Mesendoderm (in vitro differentiated cells): ENCODE measurements at regions not wholly inside any gene's neighbourhood (a gene's known extent, or its start where the extent isn't known, plus 50 kb on each side); places are given as distances from the start of the nearest gene placed in this dataset.
A peak's percentile ranks its signal among the peaks of the same experiment; 100 is the strongest.

ENCODE experiments used
- DNase-seq: peaks from one replicate; pipeline ENCODE4 v3.0.0; 2013
- H2AK5ac ChIP-seq: 2 replicates; pipeline ENCODE4 v1.6.1; 2013; ENCODE audit warnings: low read length, inconsistent platforms
- H2BK120ac ChIP-seq: 2 replicates; pipeline ENCODE4 v1.6.1; 2013; ENCODE audit warnings: low read depth, mild to moderate bottlenecking, low read length, moderate library complexity, mixed read lengths
- H2BK15ac ChIP-seq: replicated peaks from 2 replicates; pipeline ENCODE4 v1.6.1; 2013; ENCODE audit warnings: low read depth, mild to moderate bottlenecking, moderate library complexity
- H2BK5ac ChIP-seq: 2 replicates; pipeline ENCODE4 v1.6.1; 2013; ENCODE audit warnings: low read length, inconsistent platforms
- H3K18ac ChIP-seq: 2 replicates; pipeline ENCODE4 v1.6.1; 2013; ENCODE audit warnings: mild to moderate bottlenecking, low read length, mixed read lengths
- H3K23ac ChIP-seq: one replicate; pipeline ENCODE4 v1.6.1; 2013; ENCODE audit warnings: low read length
- H3K27ac ChIP-seq: 2 replicates; pipeline ENCODE4 v1.5.1; 2013; ENCODE audit warnings: low read depth, mild to moderate bottlenecking, inconsistent platforms, low read length, moderate library complexity
- H3K27me3 ChIP-seq: 2 replicates; pipeline ENCODE4 v1.6.1; 2013; ENCODE audit warnings: low read length, control low read depth, mild to moderate bottlenecking, inconsistent platforms; ENCODE audit not compliant: insufficient read depth, poor library complexity
- H3K36me3 ChIP-seq: 2 replicates; pipeline ENCODE4 v1.6.1; 2013; ENCODE audit warnings: low read length, inconsistent platforms; ENCODE audit not compliant: control insufficient read depth, insufficient read depth
- H3K4ac ChIP-seq: one replicate; pipeline ENCODE4 v1.6.1; 2013; ENCODE audit warnings: low read depth, mild to moderate bottlenecking, low read length, moderate library complexity
- H3K4me1 ChIP-seq: 2 replicates; pipeline ENCODE4 v1.6.1; 2013; ENCODE audit warnings: low read depth, low read length, inconsistent platforms; ENCODE audit not compliant: control insufficient read depth
- H3K4me2 ChIP-seq: 2 replicates; pipeline ENCODE4 v1.6.1; 2013; ENCODE audit warnings: low read length
- H3K4me3 ChIP-seq: 2 replicates; pipeline ENCODE4 v1.5.1; 2013; ENCODE audit warnings: mild to moderate bottlenecking, low read length
- H3K56ac ChIP-seq: one replicate; pipeline ENCODE4 v1.6.1; 2013; ENCODE audit warnings: low read length
- H3K79me1 ChIP-seq: 2 replicates; pipeline ENCODE4 v1.6.1; 2013; ENCODE audit warnings: low read length, inconsistent platforms
- H3K79me2 ChIP-seq: 2 replicates; pipeline ENCODE4 v1.6.1; 2013; ENCODE audit warnings: mild to moderate bottlenecking, low read length; ENCODE audit not compliant: control insufficient read depth, insufficient read depth
- H3K9ac ChIP-seq: 2 replicates; pipeline ENCODE4 v1.6.1; 2013; ENCODE audit warnings: low read length, inconsistent platforms
- H4K5ac ChIP-seq: one replicate; pipeline ENCODE4 v1.6.1; 2013; ENCODE audit warnings: low read length
- H4K8ac ChIP-seq: one replicate; pipeline ENCODE4 v1.6.1; 2013; ENCODE audit warnings: low read depth, mild to moderate bottlenecking, control low read depth, low read length, moderate library complexity
- WGBS: extraction: QIAGEN DNeasy Blood & Tissue Kit; methylation state at CpG from one replicate; pipeline ENCODE4 v1.1.7; 2013; ENCODE audit warnings: low lambda C conversion rate, missing lambda C conversion rate; ENCODE audit not compliant: insufficient coverage; ENCODE audit errors: extremely low coverage; 5-methylcytosine and 5-hydroxymethylcytosine counted together

- H3K79me1 ChIP-seq, result no peaks in the 10 kb centered on the region
- no peak overlapping the region for H3K27ac ChIP-seq
- H2AK5ac ChIP-seq, result no peak overlapping the region
- H4K5ac ChIP-seq, result no peak overlapping the region
- no peak overlapping the region for H3K9ac ChIP-seq
- no peaks in the 10 kb centered on the region for H3K4me1 ChIP-seq
- no peak overlapping the region for H2BK15ac ChIP-seq
- WGBS, result no CpG with 5 or more reads among the region's 16 CpGs
- H3K36me3 ChIP-seq, result no peaks in the 10 kb centered on the region
- no peak overlapping the region for H3K4me2 ChIP-seq
- no peak overlapping the region for H2BK120ac ChIP-seq
- H3K18ac ChIP-seq, result no peak overlapping the region
- peak; percentile 29 for DNase-seq
- no peaks in the 10 kb centered on the region for H3K79me2 ChIP-seq
- H3K56ac ChIP-seq, result no peak overlapping the region
- no peak overlapping the region for H2BK5ac ChIP-seq
- H3K27me3 ChIP-seq, result no peaks in the 10 kb centered on the region
- no peak overlapping the region for H3K4me3 ChIP-seq
- H4K8ac ChIP-seq, result no peak overlapping the region
- H3K23ac ChIP-seq, result no peak overlapping the region
- H3K4ac ChIP-seq, result no peak overlapping the region
These were observed 102.8 kb downstream of the TEX29 start for GRCh38 chr13:111423168-111423785.

GRCh38 chr13:111424134-111424533, 103.7 kb downstream of the TEX29 start:
- no peak overlapping the region for H3K18ac ChIP-seq
- no peak overlapping the region for H3K27ac ChIP-seq
- H2BK15ac ChIP-seq, result no peak overlapping the region
- H2AK5ac ChIP-seq, result no peak overlapping the region
- WGBS, result no CpG with 5 or more reads among the region's 21 CpGs
- no peak overlapping the region for H3K4me3 ChIP-seq
- H3K56ac ChIP-seq, result no peak overlapping the region
- H4K5ac ChIP-seq, result no peak overlapping the region
- H3K4ac ChIP-seq, result no peak overlapping the region
- H2BK120ac ChIP-seq, result no peak overlapping the region
- H2BK5ac ChIP-seq, result no peak overlapping the region
- no peak overlapping the region for H3K9ac ChIP-seq
- no peak overlapping the region for H3K23ac ChIP-seq
- no peaks in the 10 kb centered on the region for H3K79me1 ChIP-seq
- H3K27me3 ChIP-seq, result no peaks in the 10 kb centered on the region
- H3K4me1 ChIP-seq, result no peaks in the 10 kb centered on the region
- DNase-seq, result no peak
- H3K4me2 ChIP-seq, result no peak overlapping the region
- H3K79me2 ChIP-seq, result no peaks in the 10 kb centered on the region
- H3K36me3 ChIP-seq, result no peaks in the 10 kb centered on the region
- H4K8ac ChIP-seq, result no peak overlapping the region

- H3K4me2 ChIP-seq, result no peak overlapping the region
- H3K23ac ChIP-seq, result no peak overlapping the region
- H3K18ac ChIP-seq, result no peak overlapping the region
- no peak overlapping the region for H3K56ac ChIP-seq
- H2BK120ac ChIP-seq, result no peak overlapping the region
- no peaks in the 10 kb centered on the region for H3K4me1 ChIP-seq
- no peak overlapping the region for H3K9ac ChIP-seq
- no peak overlapping the region for H4K8ac ChIP-seq
- H3K27me3 ChIP-seq, result no peaks in the 10 kb centered on the region
- H2AK5ac ChIP-seq, result no peak overlapping the region
- H3K79me1 ChIP-seq, result no peaks in the 10 kb centered on the region
- H3K79me2 ChIP-seq, result no peaks in the 10 kb centered on the region
- WGBS, result no CpG with 5 or more reads among the region's 8 CpGs
- no peak overlapping the region for H2BK15ac ChIP-seq
- H4K5ac ChIP-seq, result no peak overlapping the region
- H3K4me3 ChIP-seq, result no peak overlapping the region
- H3K27ac ChIP-seq, result no peak overlapping the region
- H3K4ac ChIP-seq, result no peak overlapping the region
- no peak for DNase-seq
- no peak overlapping the region for H2BK5ac ChIP-seq
- no peaks in the 10 kb centered on the region for H3K36me3 ChIP-seq
These were observed 104.9 kb downstream of the TEX29 start for GRCh38 chr13:111425326-111425725.

GRCh38 chr13:111429064-111429558, 108.7 kb downstream of the TEX29 start:
- WGBS, result no CpG with 5 or more reads among the region's 12 CpGs
- Histone ChIP-seq H3K27me3 (no peaks in the 10 kb centered on the region), H3K27ac (no peak overlapping the region), H3K18ac (no peak overlapping the region), H3K4me2 (peak overlapping the region; percentile 54), H2AK5ac (no peak overlapping the region), H3K4ac (no peak overlapping the region), H2BK15ac (no peak overlapping the region), H2BK5ac (no peak overlapping the region), H3K9ac (peak overlapping the region; percentile 44), H4K8ac (no peak overlapping the region), H3K56ac (peak overlapping the region; percentile 75), H3K79me2 (no peaks in the 10 kb centered on the region), H3K4me3 (peak overlapping the region; percentile 24), H3K23ac (no peak overlapping the region), H3K79me1 (no peaks in the 10 kb centered on the region), H3K36me3 (no peaks in the 10 kb centered on the region), H2BK120ac (no peak overlapping the region), H4K5ac (no peak overlapping the region), H3K4me1 (no peaks in the 10 kb centered on the region)
- DNase-seq, result peak; percentile 71

GRCh38 chr13:111431206-111431605, 110.8 kb downstream of the TEX29 start:
- DNase-seq, result no peak
- Histone ChIP-seq H3K27me3 (no peaks in the 10 kb centered on the region), H2BK15ac (no peak overlapping the region), H3K9ac (no peak overlapping the region), H3K27ac (no peak overlapping the region), H3K4me3 (no peak overlapping the region), H3K56ac (no peak overlapping the region), H3K4me2 (no peak overlapping the region), H2AK5ac (no peak overlapping the region), H4K8ac (no peak overlapping the region), H3K4me1 (no peaks in the 10 kb centered on the region), H3K36me3 (no peaks in the 10 kb centered on the region), H3K18ac (no peak overlapping the region), H4K5ac (no peak overlapping the region), H2BK5ac (no peak overlapping the region), H3K79me2 (no peaks in the 10 kb centered on the region), H3K79me1 (no peaks in the 10 kb centered on the region), H2BK120ac (no peak overlapping the region), H3K4ac (no peak overlapping the region), H3K23ac (no peak overlapping the region)
- WGBS, result no CpG with 5 or more reads among the region's 3 CpGs

- H3K27ac ChIP-seq, result no peak overlapping the region
- H3K36me3 ChIP-seq, result no peaks in the 10 kb centered on the region
- no peak overlapping the region for H2AK5ac ChIP-seq
- H3K4ac ChIP-seq, result no peak overlapping the region
- no peaks in the 10 kb centered on the region for H3K79me2 ChIP-seq
- H3K9ac ChIP-seq, result no peak overlapping the region
- no peaks in the 10 kb centered on the region for H3K4me1 ChIP-seq
- H4K8ac ChIP-seq, result no peak overlapping the region
- no peak overlapping the region for H2BK5ac ChIP-seq
- no peak overlapping the region for H2BK120ac ChIP-seq
- no peak overlapping the region for H3K23ac ChIP-seq
- H2BK15ac ChIP-seq, result no peak overlapping the region
- H3K18ac ChIP-seq, result no peak overlapping the region
- no peak overlapping the region for H4K5ac ChIP-seq
- H3K56ac ChIP-seq, result no peak overlapping the region
- 100% methylated on average over 2 of the region's 3 CpGs for WGBS
- H3K79me1 ChIP-seq, result no peaks in the 10 kb centered on the region
- no peak overlapping the region for H3K4me2 ChIP-seq
- no peak for DNase-seq
- H3K27me3 ChIP-seq, result no peaks in the 10 kb centered on the region
- no peak overlapping the region for H3K4me3 ChIP-seq
These were observed 114.2 kb downstream of the TEX29 start for GRCh38 chr13:111434578-111435159.
